Choroid plexus epithelial cell (primary cell): ENCODE measurements at regions not wholly inside any gene's neighbourhood (a gene's known extent, or its start where the extent isn't known, plus 50 kb on each side); places are given as distances from the start of the nearest gene placed in this dataset.

Experiments
- DNase-seq: peaks from one replicate; pipeline ENCODE4 v3.0.0-alpha.2; 2010; ENCODE audit warnings: low read depth
- H3K4me3 ChIP-seq: 2 replicates; pipeline ENCODE4 v1.5.1; 2011; ENCODE audit warnings: low read depth, mild to moderate bottlenecking, control low read depth, low read length, moderate library complexity
- CTCF ChIP-seq: conservative IDR thresholded peaks from 2 replicates; pipeline ENCODE4 v1.5.1; 2011; ENCODE audit warnings: low read depth, mild to moderate bottlenecking, control low read depth, inconsistent platforms, low read length, moderate library complexity

GRCh38 chr11:22130462-22131053 lies 62.3 kb upstream of the ANO5 start:
- peak; percentile 19 for TF ChIP-seq CTCF
- peak; percentile 3 for DNase-seq
- no peak overlapping the region for H3K4me3 ChIP-seq

DNA sequence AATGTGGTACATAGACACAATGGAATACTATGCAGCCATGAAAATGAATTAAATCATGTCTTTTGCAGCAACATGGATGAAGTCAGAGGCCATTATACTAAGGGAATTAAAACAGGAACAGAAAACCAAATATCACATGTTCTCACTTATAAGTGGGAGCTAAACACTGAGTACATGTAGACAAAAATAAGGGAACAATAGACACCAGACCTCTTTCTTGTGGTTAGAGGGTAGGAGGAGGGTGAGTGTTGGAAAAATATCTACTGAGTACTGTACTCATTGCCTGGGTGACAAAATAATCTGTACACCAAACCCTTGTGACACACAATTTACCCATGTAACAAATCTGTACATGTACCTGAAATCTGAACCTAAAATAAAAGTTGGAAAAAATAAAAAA lies 59.1 kb upstream of the ANO5 start:
- no peak for DNase-seq
- no peak overlapping the region for H3K4me3 ChIP-seq
- no peak for TF ChIP-seq CTCF

DNA sequence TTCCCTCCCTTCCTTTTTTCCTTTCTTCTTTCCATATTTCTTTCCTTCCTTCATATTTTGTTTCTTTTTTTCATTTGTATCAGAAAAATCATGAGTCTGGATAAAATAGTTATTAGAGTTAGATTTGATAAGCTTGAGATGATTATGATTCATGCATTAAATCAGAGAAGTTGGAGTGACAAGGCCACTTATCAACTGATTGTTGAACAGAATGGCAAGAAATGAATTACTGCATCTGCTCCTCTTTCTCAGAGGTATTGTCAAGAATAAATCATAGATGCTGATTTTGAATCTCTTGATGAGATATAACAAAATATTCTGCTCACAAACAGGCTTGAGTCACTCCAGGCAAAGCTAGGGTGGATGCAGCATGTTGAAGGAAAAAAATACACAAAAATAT lies 54.6 kb upstream of the ANO5 start:
- H3K4me3 ChIP-seq, result no peak overlapping the region
- TF ChIP-seq CTCF, result no peak
- DNase-seq, result no peak
